Caco-2 (cell line): ENCODE measurements at regions not wholly inside any gene's neighbourhood (a gene's known extent, or its start where the extent isn't known, plus 50 kb on each side); places are given as distances from the start of the nearest gene placed in this dataset.

Experiments
- BruUV-seq: library from RNA; stranded (reverse); fragments of 400-500 nt; replicated peaks from 2 replicates; lab custom pipeline; 2021; lab: Mats Ljungman, UMichigan
- CTCF ChIA-PET: fragments of 300-600 bp; sonication (Branson Sonifier 250); formaldehyde crosslinking; loops from one replicate; lab custom pipeline; 2022; ENCODE audit warnings: antibody characterized with exemption; lab: Charles Lee
- POLR2A ChIA-PET: fragments of 300-600 bp; sonication (Branson Sonifier 250); formaldehyde crosslinking; loops from one replicate; lab custom pipeline; 2022; ENCODE audit warnings: antibody characterized with exemption; lab: Charles Lee
- DNase-seq, 2 experiments: peaks; one replicate each; pipeline versions ENCODE4 v3.0.0 to v3.0.0-alpha.2; 2020 to 2022
- H3K27me3 ChIP-seq: replicated peaks from 2 replicates; pipeline ENCODE4 v1.6.0; 2011; ENCODE audit warnings: low read length; ENCODE audit not compliant: control insufficient read depth, insufficient read depth
- H3K36me3 ChIP-seq: 2 replicates; pipeline ENCODE4 v1.5.1; 2011; ENCODE audit warnings: low read length; ENCODE audit not compliant: control insufficient read depth, insufficient read depth
- H3K4me1 ChIP-seq: fragments of 250-450 bp; sonication (Bioruptor Pico); 2 replicates; pipeline ENCODE4 v1.5.1; 2020; ENCODE audit warnings: mild to moderate bottlenecking
- H3K4me3 ChIP-seq: 2 replicates; pipeline ENCODE4 v1.5.1; 2011; ENCODE audit warnings: low read depth, mild to moderate bottlenecking, control low read depth, low read length
- H3K9me3 ChIP-seq: fragments of 250-450 bp; sonication (Bioruptor Pico); 2 replicates; pipeline ENCODE4 v1.5.1; 2020; ENCODE audit warnings: mild to moderate bottlenecking, moderate library complexity
- H3K27ac Mint-ChIP-seq: one replicate; pipeline ENCODE4 v1.8.0; 2022; ENCODE audit warnings: mixed read lengths; ENCODE audit not compliant: unreplicated experiment
- H3K27me3 Mint-ChIP-seq: one replicate; pipeline ENCODE4 v1.8.0; 2022; ENCODE audit warnings: mixed read lengths; ENCODE audit not compliant: insufficient read depth, unreplicated experiment
- H3K36me3 Mint-ChIP-seq: one replicate; pipeline ENCODE4 v1.8.0; 2022; ENCODE audit warnings: mild to moderate bottlenecking, mixed read lengths; ENCODE audit not compliant: insufficient read depth, unreplicated experiment
- H3K4me1 Mint-ChIP-seq: one replicate; pipeline ENCODE4 v1.8.0; 2022; ENCODE audit warnings: low read depth, mixed read lengths; ENCODE audit not compliant: unreplicated experiment
- H3K4me3 Mint-ChIP-seq: one replicate; pipeline ENCODE4 v1.8.0; 2022; ENCODE audit warnings: mild to moderate bottlenecking, moderate library complexity, mixed read lengths; ENCODE audit not compliant: unreplicated experiment
- H3K9me3 Mint-ChIP-seq: one replicate; pipeline ENCODE4 v1.8.0; 2022; ENCODE audit warnings: mixed read lengths; ENCODE audit not compliant: unreplicated experiment
- CTCF ChIP-seq, 2 experiments: fragments of 200-600 bp in 1 of 2; IDR thresholded peaks; 1 replicate in 1 of 2; 2 replicates in 1 of 2; pipeline versions ENCODE4 v1.5.1 to v1.8.0; 2011 to 2022; ENCODE audit warnings: antibody characterized with exemption in 1 of 2, control low read depth in 1 of 2, inconsistent platforms in 1 of 2, low read depth in 1 of 2, low read length in 1 of 2, mild to moderate bottlenecking in 1 of 2, moderate library complexity in 1 of 2; ENCODE audit not compliant: insufficient read depth in 1 of 2, severe bottlenecking in 1 of 2, unreplicated experiment in 1 of 2
- intact Hi-C: fragments of 100-400 bp; cut with micrococcal nuclease; formaldehyde crosslinking; loops from one replicate; pipeline ENCODE4 v1.10.0; 2022; ENCODE audit not compliant: unreplicated experiment

- Histone ChIP-seq H3K9me3 (no peaks in the 10 kb centered on the region), H3K4me1 (no peaks in the 10 kb centered on the region), H3K36me3 (no peaks in the 10 kb centered on the region), H3K27me3 (no peaks in the 10 kb centered on the region), H3K4me3 (no peak overlapping the region)
- intact Hi-C loops: no loop called here
- ChIA-PET POLR2A (no interaction called here), CTCF (no interaction called here)
- H3K27me3 Mint-ChIP-seq: peaks cover 2% of the 10 kb centered on the region
- DNase-seq: no peak
- no TSS peak for BruUV-seq
- no peaks in the 10 kb centered on the region for H3K9me3 Mint-ChIP-seq
- H3K36me3 Mint-ChIP-seq: no peaks in the 10 kb centered on the region
- no peak overlapping the region for H3K27ac Mint-ChIP-seq
- no peak for TF ChIP-seq CTCF (IDR thresholded peaks at IDR 0.05; ENCODE audit: insufficient read depth in 1 of 2, low read depth in 1 of 2, low read length in 1 of 2, severe bottlenecking in 1 of 2, unreplicated experiment in 1 of 2)
- no peak overlapping the region for H3K4me3 Mint-ChIP-seq
- no peaks in the 10 kb centered on the region for H3K4me1 Mint-ChIP-seq
These were observed 105.1 kb upstream of the GRPR start for GRCh38 chrX:16018291-16018690.

GRCh38 chrX:16014171-16014570 lies 109.2 kb upstream of the GRPR start:
- Mint-ChIP-seq H3K4me3 (no peak overlapping the region), H3K9me3 (no peaks in the 10 kb centered on the region), H3K36me3 (no peaks in the 10 kb centered on the region), H3K4me1 (no peaks in the 10 kb centered on the region), H3K27ac (no peak overlapping the region), H3K27me3 (peaks cover 2% of the 10 kb centered on the region)
- no peak overlapping the region for H3K4me3 ChIP-seq
- H3K9me3 ChIP-seq: no peaks in the 10 kb centered on the region
- intact Hi-C loops: no loop called here
- no peak for DNase-seq
- H3K36me3 ChIP-seq: no peaks in the 10 kb centered on the region
- POLR2A ChIA-PET: no interaction called here
- TF ChIP-seq CTCF (IDR thresholded peaks at IDR 0.05; ENCODE audit: insufficient read depth in 1 of 2, low read depth in 1 of 2, low read length in 1 of 2, severe bottlenecking in 1 of 2, unreplicated experiment in 1 of 2): no peak
- BruUV-seq: no TSS peak
- H3K4me1 ChIP-seq: no peaks in the 10 kb centered on the region
- no peaks in the 10 kb centered on the region for H3K27me3 ChIP-seq
- CTCF ChIA-PET: no interaction called here

- Mint-ChIP-seq H3K27ac (no peak overlapping the region), H3K36me3 (no peaks in the 10 kb centered on the region), H3K9me3 (no peaks in the 10 kb centered on the region), H3K4me3 (no peak overlapping the region), H3K27me3 (peaks cover 2% of the 10 kb centered on the region), H3K4me1 (no peaks in the 10 kb centered on the region)
- no peaks in the 10 kb centered on the region for H3K9me3 ChIP-seq
- no peaks in the 10 kb centered on the region for H3K36me3 ChIP-seq
- TF ChIP-seq CTCF (IDR thresholded peaks at IDR 0.05; ENCODE audit: insufficient read depth in 1 of 2, low read depth in 1 of 2, low read length in 1 of 2, severe bottlenecking in 1 of 2, unreplicated experiment in 1 of 2): no peak
- H3K4me3 ChIP-seq: no peak overlapping the region
- intact Hi-C loops: no loop called here
- CTCF ChIA-PET: no interaction called here
- no peaks in the 10 kb centered on the region for H3K4me1 ChIP-seq
- H3K27me3 ChIP-seq: no peaks in the 10 kb centered on the region
- POLR2A ChIA-PET: no interaction called here
- no TSS peak for BruUV-seq
- no peak for DNase-seq
These were observed 111.1 kb upstream of the GRPR start for GRCh38 chrX:16012250-16012649.
